HCT116 (cell line): ENCODE measurements at regions not wholly inside any gene's neighbourhood (a gene's known extent, or its start where the extent isn't known, plus 50 kb on each side); places are given as distances from the start of the nearest gene placed in this dataset.

Experiments used
- ATAC-seq: fragments of 200-7000 bp; cut with Tn5 transposase; 2 replicates; pipeline ENCODE4 v1.9.1; 2020; ENCODE audit warnings: mild to moderate bottlenecking, moderate library complexity
- BruUV-seq: library from RNA; stranded (reverse); fragments of 400-500 nt; replicated peaks from 2 replicates; lab custom pipeline; 2021; lab: Mats Ljungman, UMichigan
- CTCF ChIA-PET: fragments of 300-600 bp; sonication (Branson Sonifier 250); formaldehyde crosslinking; loops from one replicate; lab custom pipeline; 2021; ENCODE audit warnings: antibody characterized with exemption; lab: Charles Lee
- POLR2A ChIA-PET: fragments of 300-600, 350-600 bp; sonication (Branson Sonifier 250); formaldehyde crosslinking; loops from one replicate; lab custom pipeline; 2021; ENCODE audit warnings: antibody characterized with exemption; lab: Charles Lee
- RAD21 ChIA-PET, 2 experiments: fragments of 300-600 bp; sonication (Branson Sonifier 250); formaldehyde crosslinking; loops; one replicate each; lab custom pipeline; 2023; ENCODE audit warnings: low total read pairs in 2 of 2; ENCODE audit not compliant: uncharacterized antibody in 2 of 2, unreplicated experiment in 2 of 2, low non-redundant PET in 1 of 2; lab: Charles Lee
- DNase-seq: peaks from one replicate; pipeline ENCODE4 v3.0.0-alpha.2; 2010; ENCODE audit warnings: low read depth, low spot score
- H2AFZ ChIP-seq: fragments of 200-600 bp; shearing (Covaris generic), sonication (generic); 2 replicates; pipeline ENCODE4 v1.6.1; 2017; ENCODE audit warnings: low read depth, mixed run types, mixed read lengths, antibody characterized with exemption, low read length; ENCODE audit not compliant: poor library complexity, severe bottlenecking
- H3K27ac ChIP-seq: 2 replicates; pipeline ENCODE4 v1.5.1; 2012; ENCODE audit warnings: low read depth, low read length
- H3K27me3 ChIP-seq: fragments of 200-600 bp; sonication (generic); 2 replicates; pipeline ENCODE4 v1.6.1; 2016; ENCODE audit warnings: mixed run types, low read length, mixed read lengths; ENCODE audit not compliant: insufficient read depth
- H3K36me3 ChIP-seq, 2 experiments: fragments of 200-500 bp in 1 of 2; fragments of 200-600 bp in 1 of 2; sonication (Bioruptor generic) in 1 of 2; sonication (generic) in 1 of 2; 2 replicates each; pipeline versions ENCODE4 v1.5.1 to v1.6.1; 2014 to 2016; ENCODE audit warnings: low read length in 2 of 2, inconsistent platforms in 1 of 2, mixed read lengths in 1 of 2, mixed run types in 1 of 2; ENCODE audit not compliant: insufficient read depth in 2 of 2, control insufficient read depth in 1 of 2
- H3K4me1 ChIP-seq, 2 experiments: fragments of 200-600 bp in 1 of 2; sonication (generic) in 1 of 2; 2 replicates each; pipeline versions ENCODE4 v1.5.1 to v1.6.1; 2012 to 2017; ENCODE audit warnings: low read length in 2 of 2, inconsistent platforms in 1 of 2, mild to moderate bottlenecking in 1 of 2, mixed read lengths in 1 of 2, mixed run types in 1 of 2, moderate library complexity in 1 of 2; ENCODE audit not compliant: insufficient read depth in 2 of 2, control insufficient read depth in 1 of 2
- H3K4me2 ChIP-seq: fragments of 200-600 bp; sonication (generic); 2 replicates; pipeline ENCODE4 v1.6.1; 2017; ENCODE audit warnings: mixed run types, low read length, mixed read lengths
- H3K4me3 ChIP-seq, 2 experiments: fragments of 200-600 bp in 1 of 2; sonication (generic) in 1 of 2; replicated peaks in 1 of 2; 2 replicates each; pipeline ENCODE4 v1.5.1; 2011 to 2016; ENCODE audit warnings: low read length in 2 of 2, control low read depth in 1 of 2, low read depth in 1 of 2, mild to moderate bottlenecking in 1 of 2, mixed read lengths in 1 of 2, mixed run types in 1 of 2
- H3K79me2 ChIP-seq: fragments of 200-600 bp; sonication (generic); 2 replicates; pipeline ENCODE4 v1.6.1; 2017; ENCODE audit warnings: mild to moderate bottlenecking, mixed run types, low read length, moderate library complexity, mixed read lengths; ENCODE audit not compliant: insufficient read depth
- H3K9ac ChIP-seq: fragments of 200-600 bp; sonication (generic); 2 replicates; pipeline ENCODE4 v1.6.1; 2016; ENCODE audit warnings: low read length, mixed read lengths
- H3K9me2 ChIP-seq: fragments of 200-600 bp; sonication (generic), shearing (Covaris generic); 2 replicates; pipeline ENCODE4 v1.6.1; 2017; ENCODE audit warnings: mixed run types, mild to moderate bottlenecking, moderate library complexity; ENCODE audit not compliant: insufficient read depth
- H3K9me3 ChIP-seq, 2 experiments: fragments of 200-500 bp in 1 of 2; fragments of 200-600 bp in 1 of 2; sonication (Bioruptor generic) in 1 of 2; sonication (generic) in 1 of 2; 2 replicates each; pipeline ENCODE4 v1.6.1; 2014 to 2017; ENCODE audit warnings: low read length in 2 of 2, mixed read lengths in 2 of 2, inconsistent platforms in 1 of 2, low read depth in 1 of 2, mild to moderate bottlenecking in 1 of 2, mixed run types in 1 of 2, moderate library complexity in 1 of 2; ENCODE audit not compliant: control insufficient read depth in 1 of 2, insufficient read depth in 1 of 2
- H4K20me1 ChIP-seq: fragments of 200-600 bp; sonication (generic), shearing (Covaris generic); 2 replicates; pipeline ENCODE4 v1.6.1; 2017; ENCODE audit warnings: mixed run types, mild to moderate bottlenecking, moderate library complexity; ENCODE audit not compliant: insufficient read depth
- CBX3 ChIP-seq: IDR thresholded peaks from 2 replicates; pipeline ENCODE4 v1.6.1; 2012; ENCODE audit warnings: low read depth
- CEBPB ChIP-seq: IDR thresholded peaks from 2 replicates; pipeline ENCODE4 v1.6.1; 2012; ENCODE audit warnings: low read depth
- ELF1 ChIP-seq: IDR thresholded peaks from 2 replicates; pipeline ENCODE4 v1.6.1; 2012; ENCODE audit warnings: low read depth, borderline replicate concordance
- EZH2phosphoT487 ChIP-seq: fragments of 200-600 bp; IDR thresholded peaks from 2 replicates; pipeline ENCODE4 v1.6.1; 2018; ENCODE audit warnings: antibody characterized with exemption, borderline replicate concordance
- JUND ChIP-seq: IDR thresholded peaks from 2 replicates; pipeline ENCODE4 v1.6.1; 2012
- POLR2A ChIP-seq: IDR thresholded peaks from 2 replicates; pipeline ENCODE4 v1.7.0; 2011; ENCODE audit warnings: borderline replicate concordance; ENCODE audit not compliant: insufficient read depth, insufficient read length; ENCODE audit errors: extremely low read depth
- RAD21 ChIP-seq: IDR thresholded peaks from 2 replicates; pipeline ENCODE4 v1.6.1; 2012; ENCODE audit warnings: low read depth, mild to moderate bottlenecking
- SP1 ChIP-seq: IDR thresholded peaks from 2 replicates; pipeline ENCODE4 v1.6.1; 2012; ENCODE audit warnings: low read depth
- TCF7L2 ChIP-seq: IDR thresholded peaks from 2 replicates; pipeline ENCODE4 v1.7.0; 2011; ENCODE audit warnings: borderline replicate concordance, inconsistent platforms; ENCODE audit not compliant: insufficient read depth, insufficient read length; ENCODE audit errors: extremely low read depth
- ZFX ChIP-seq: fragments of 450-650 bp; IDR thresholded peaks from 2 replicates; pipeline ENCODE4 v1.6.1; 2017
- ZNF274 ChIP-seq: fragments of 200-500 bp; sonication (Bioruptor generic); IDR thresholded peaks from 2 replicates; pipeline ENCODE4 v1.6.1; 2014; ENCODE audit warnings: mild to moderate bottlenecking, low read depth, low read length, inconsistent platforms
- intact Hi-C: fragments of 100-400 bp; cut with micrococcal nuclease; formaldehyde crosslinking; loops from 2 replicates; pipeline ENCODE4 v1.10.0; 2022

DNA sequence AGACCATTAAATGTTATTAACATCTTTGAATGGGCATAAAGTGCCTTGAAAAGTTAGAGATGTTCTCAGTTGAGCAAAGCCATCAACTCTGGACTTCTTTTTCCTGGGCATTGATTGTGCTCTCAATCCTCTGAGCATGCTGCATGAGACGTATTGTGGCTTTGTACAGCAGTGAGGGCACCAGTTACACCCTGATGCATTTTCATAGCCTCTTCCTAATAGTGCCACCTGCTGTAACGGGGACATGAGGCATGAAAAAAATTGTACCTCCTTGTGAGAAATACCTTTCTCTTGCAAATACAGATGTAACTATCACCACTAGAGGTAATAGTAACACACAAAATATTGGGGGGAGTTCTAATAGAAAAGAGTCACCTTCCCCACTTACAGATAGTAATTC is 697.5 kb downstream of the TMEM182 start:
- Histone ChIP-seq H3K9me2 (no peaks in the 10 kb centered on the region), H3K4me3 (no peak overlapping the region), H4K20me1 (no peaks in the 10 kb centered on the region), H3K27me3 (no peaks in the 10 kb centered on the region), H3K27ac (no peak overlapping the region), H3K36me3 (no peaks in the 10 kb centered on the region), H3K9ac (no peak overlapping the region), H3K4me1 (no peaks in the 10 kb centered on the region), H3K4me2 (no peak overlapping the region), H3K9me3 (peaks cover 12 to 18% of the 10 kb centered on the region in 2 experiments; a peak in 2 of 4 replicates), H2AFZ (no peak overlapping the region), H3K79me2 (no peaks in the 10 kb centered on the region)
- no TSS peak for BruUV-seq
- intact Hi-C loops: no loop called here
- DNase-seq (no peak), ATAC-seq (no peak)
- TF ChIP-seq TCF7L2 (no peak), POLR2A (no peak), CEBPB (no peak), ZNF274 (no peak), ELF1 (no peak), RAD21 (no peak), ZFX (no peak), JUND (no peak), CBX3 (no peak), SP1 (no peak), EZH2phosphoT487 (no peak)
- CTCF ChIA-PET: no interaction called here
- POLR2A ChIA-PET: no interaction called here
- RAD21 ChIA-PET: no interaction called here

DNA sequence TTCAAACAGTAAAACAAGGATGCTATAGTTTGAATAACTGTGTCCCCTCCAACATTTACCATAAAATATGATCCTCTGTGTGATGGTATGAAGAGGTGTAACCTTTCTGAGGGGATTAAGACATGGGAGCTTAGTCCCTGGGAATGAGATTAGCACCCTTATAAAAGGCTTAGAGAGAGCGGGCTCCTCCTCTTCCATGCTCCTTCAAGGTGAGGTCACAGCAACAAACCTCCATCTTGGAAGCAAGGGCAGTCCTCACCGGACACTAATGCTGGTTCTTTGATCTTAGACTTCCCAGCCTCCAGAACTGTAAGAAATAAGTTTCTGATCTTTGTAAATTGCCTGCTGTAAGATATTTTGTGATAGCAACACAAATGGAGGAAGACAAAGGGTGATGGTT is 700.3 kb downstream of the TMEM182 start:
- CTCF ChIA-PET: no interaction called here
- Histone ChIP-seq H4K20me1 (no peaks in the 10 kb centered on the region), H3K9me2 (no peaks in the 10 kb centered on the region), H3K9me3 (peaks cover 12 to 24% of the 10 kb centered on the region in 2 experiments; a peak in 2 of 4 replicates), H3K36me3 (no peaks in the 10 kb centered on the region), H3K27me3 (no peaks in the 10 kb centered on the region), H3K4me3 (no peak overlapping the region), H3K27ac (no peak overlapping the region), H2AFZ (no peak overlapping the region), H3K79me2 (no peaks in the 10 kb centered on the region), H3K4me2 (no peak overlapping the region), H3K4me1 (no peaks in the 10 kb centered on the region), H3K9ac (no peak overlapping the region)
- no peak for TF ChIP-seq TCF7L2
- DNase-seq (no peak), ATAC-seq (no peak)
- BruUV-seq: no TSS peak
- RAD21 ChIA-PET: no interaction called here
- POLR2A ChIA-PET: no interaction called here
- intact Hi-C loops: no loop called here
